Stimulated activated CD4-positive, alpha-beta T cell treated with anti-CD3 and anti-CD28 coated beads, Interleukin-4, amount 100 ng/mL, for 48 hours (primary cell): ENCODE measurements at regions not wholly inside any gene's neighbourhood (a gene's known extent, or its start where the extent isn't known, plus 50 kb on each side); places are given as distances from the start of the nearest gene placed in this dataset.
"Not testable (repeated sequence)": the region's sequence is repeated elsewhere in the genome, so short reads cannot be mapped to it uniquely, and the experiment has no call there.

Source experiments
- DNase-seq, 2 donors: peaks; one replicate each; pipeline ENCODE4 v3.0.0-alpha.2; 2020; ENCODE audit warnings: low read depth in 2 of 2

DNA sequence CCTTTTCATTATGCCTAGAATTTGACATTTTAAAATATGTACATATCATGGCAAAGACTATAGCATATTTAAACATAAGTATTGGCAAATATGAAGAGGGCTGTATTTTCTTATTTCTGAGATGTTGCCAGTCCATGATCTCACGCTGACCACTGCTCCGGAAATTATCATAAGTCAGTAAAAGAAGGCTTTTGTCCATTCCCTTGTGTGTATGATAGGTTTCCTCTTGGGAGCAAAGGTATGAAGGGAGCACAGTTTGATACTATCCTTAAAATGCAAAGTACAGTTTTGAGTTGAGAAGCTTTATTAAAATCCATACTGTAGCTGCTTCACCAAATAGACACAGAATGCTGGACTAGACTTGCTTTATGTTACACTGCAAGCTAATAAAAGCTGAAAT lies 52.6 kb upstream of the AGA start:
- DNase-seq: no peak

- not testable (repeated sequence) for DNase-seq
These were observed 53.4 kb upstream of the AGA start for GRCh38 chr4:177495626-177496025.

DNA sequence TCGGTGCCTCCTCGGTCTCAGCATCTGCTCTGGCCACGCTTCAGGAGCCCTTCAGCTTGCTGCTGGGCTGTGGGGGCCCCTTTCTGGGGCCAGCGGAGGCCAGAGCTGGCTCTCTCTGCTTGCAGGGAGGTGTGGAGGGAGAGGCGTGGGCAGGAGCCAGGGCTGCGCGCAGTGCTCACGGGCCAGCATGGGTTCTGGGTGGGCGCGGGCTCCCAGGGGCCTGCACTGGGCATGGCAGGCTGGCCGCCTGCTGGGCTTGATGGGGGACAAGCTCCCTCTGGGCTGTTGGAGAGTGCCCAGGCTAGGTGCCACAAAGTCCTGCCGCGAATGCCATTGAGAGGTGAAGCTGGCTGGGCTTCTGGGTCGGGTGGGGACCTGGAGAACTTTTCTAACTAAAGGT lies 57.3 kb upstream of the AGA start:
- no peak for DNase-seq

GRCh38 chr4:177505171-177505615 lies 63.0 kb upstream of the AGA start:
- DNase-seq: no peak

GRCh38 chr4:177508662-177509061 lies 66.4 kb upstream of the AGA start:
- no peak for DNase-seq

DNA sequence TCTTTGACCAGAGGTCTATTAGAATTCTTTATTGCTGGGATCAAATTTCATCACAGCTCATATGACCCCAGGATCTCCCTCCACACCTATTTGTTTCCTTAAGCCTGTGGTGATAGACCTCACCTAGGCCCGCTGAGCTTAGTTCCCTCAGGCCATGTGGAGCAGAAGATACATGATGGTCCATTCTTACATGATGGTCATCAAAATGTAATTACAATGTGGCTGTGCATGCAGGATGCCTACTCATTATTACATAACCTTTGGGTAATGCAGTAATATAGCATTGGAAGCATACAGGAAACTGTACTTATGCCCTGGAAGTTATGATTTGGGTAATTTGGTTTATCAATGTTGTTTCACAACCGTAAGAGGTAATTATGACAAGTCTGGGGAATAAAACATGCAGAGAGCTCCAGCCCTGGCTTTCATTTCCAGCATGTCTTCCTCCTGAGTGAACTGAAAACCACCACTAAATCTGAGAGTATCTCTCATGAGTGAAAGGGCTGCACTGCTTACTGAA lies 67.0 kb upstream of the AGA start:
- no peak for DNase-seq

- DNase-seq: no peak
These were observed 69.4 kb upstream of the AGA start for GRCh38 chr4:177511611-177512010.

DNA sequence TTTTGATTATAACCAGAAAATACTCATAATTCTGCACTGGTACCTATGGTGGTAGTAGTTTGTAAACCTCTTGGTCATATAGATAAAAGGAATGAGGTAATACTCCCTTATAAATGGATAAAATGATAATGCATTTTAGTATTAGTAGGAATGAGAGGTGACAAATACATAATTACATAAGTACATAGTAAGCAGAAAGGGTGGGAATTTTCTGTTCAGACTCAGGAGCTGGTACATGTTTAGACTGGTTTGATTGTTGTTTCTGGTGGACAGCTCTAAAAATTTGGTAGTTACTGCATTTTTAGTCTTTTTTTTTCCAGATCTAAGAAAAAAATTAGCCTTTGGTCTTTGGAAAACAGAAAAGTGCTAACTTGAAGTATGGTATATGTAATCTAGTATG lies 70.4 kb upstream of the AGA start:
- DNase-seq: no peak

DNA sequence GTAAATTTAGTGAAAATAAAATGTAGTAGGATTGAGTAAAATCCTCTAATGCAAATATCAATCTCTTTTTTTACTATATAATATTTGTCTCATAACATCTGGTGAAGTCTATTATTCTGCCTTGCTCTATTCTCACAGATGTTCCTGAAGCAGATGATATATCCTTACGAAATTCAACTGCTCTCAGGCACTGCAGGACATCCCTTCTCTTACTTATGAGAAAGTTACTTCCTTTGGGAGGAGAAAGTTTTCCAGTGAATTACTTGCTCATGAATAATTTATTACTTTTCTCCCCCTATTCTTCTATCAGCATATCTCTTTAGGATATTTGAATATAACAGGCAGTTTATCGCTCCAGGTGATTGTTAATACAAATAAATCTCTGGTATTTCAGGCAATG lies 75.6 kb upstream of the AGA start:
- DNase-seq: no peak

DNA sequence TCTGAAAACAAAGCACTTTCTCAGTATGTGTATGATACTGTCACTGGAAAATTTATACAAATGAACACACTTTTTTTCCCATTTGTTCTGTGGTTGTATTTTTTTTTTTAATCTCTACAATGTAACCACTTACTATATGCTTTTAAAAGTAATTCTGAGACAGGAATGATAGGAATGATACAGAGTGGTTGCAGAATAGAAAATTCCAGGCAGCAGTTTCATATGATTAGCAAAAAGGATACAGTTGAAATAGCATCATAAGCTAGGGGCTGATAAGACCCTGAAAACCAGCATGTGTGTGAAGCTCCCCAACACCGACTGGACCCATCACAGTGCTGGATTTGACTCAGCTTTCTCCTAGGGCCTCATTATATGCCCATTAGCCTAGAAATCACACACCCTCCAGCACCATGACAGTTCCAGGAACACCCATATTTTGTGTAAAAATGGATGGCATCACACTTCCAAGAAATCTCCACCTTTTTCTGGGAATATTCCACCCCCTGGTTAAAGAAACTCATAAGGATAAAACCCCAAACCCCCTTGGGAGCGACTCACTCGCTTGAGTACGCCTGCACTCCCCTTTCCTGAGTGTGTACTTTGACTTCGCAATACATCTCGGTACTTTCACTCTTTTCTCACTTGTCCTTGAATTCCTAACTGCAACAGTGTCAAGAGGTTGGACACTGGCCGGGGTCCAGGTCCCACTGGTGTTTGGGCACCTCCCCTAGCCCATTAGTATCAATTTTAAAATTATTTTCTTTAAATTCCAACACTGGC lies 77.4 kb upstream of the AGA start:
- no peak for DNase-seq

DNA sequence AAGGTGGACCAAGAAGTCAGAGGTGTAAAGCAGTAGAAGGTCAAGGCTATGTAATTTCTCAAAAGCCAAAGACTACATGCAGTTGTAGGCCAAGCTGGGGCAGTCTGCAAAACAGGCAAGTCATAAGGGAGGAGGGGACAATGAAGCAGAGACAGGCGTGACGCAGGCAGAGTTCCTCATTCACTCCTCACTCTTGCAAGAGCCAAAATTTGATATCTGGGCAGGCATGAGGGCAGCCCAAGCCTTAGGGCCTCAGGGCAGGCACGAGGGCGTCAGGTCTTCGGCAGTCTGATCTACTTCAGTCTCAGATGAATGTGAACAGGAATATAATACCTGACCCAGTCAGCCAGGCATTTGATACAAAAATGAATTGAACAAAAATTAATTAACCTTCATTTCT lies 86.4 kb upstream of the AGA start:
- DNase-seq: no peak

DNA sequence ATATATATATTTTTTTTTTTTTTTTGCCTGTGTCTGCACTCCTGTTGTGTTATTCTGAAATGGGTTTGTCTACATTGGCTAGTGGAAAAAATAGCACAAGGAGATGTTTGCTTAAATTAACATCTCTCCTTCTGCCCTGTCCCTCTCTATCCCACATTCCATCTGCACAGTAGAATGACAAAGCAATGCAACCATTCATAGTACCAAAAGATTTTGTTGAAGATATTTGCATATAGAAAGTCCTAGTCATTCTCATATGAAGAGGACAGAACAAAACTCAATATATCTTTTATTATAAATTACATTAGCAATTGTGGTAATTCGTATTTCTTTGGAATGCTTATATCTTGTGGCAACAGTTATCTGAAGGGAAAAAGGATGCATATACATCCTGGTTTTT lies 88.3 kb upstream of the AGA start:
- DNase-seq: no peak

DNA sequence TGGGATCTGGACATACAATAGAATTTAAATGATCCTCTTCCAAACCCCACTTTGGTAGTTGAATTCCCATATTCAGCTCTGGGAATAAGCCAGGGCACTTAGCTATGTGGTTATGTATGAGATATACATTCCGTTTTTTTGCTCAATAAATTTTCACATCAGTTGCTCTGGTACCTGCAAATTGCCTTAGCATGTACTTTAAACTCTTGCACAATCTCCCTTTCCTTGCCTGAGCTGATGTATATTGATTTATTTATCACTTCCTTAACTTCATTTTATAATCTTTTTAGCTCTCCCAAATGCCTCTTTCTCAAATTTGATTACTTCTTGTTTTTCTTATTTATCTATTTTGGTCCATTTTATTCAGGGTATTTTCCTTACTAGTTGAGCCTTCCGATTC lies 90.1 kb upstream of the AGA start:
- no peak for DNase-seq

GRCh38 chr4:177534841-177535240 lies 92.6 kb upstream of the AGA start:
- not testable (repeated sequence) for DNase-seq

DNA sequence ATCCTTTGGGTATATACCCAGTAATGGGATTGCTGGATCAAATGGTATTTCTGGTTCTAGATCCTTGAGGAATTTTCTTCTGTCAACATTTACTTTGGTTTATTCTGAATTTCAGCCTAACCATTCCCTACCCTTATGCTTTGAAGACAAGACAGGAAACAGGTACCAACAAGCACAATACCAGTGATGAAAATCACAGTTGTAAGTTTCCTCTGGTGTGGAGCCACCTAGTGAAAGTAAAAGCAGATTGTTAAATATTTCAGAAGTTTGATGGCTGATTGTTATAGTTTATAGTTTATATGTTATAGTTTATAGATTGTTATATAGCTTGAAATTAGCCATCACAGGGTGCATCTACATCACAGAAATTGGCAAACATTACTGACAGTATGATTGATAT lies 104.5 kb upstream of the AGA start:
- no peak for DNase-seq

DNA sequence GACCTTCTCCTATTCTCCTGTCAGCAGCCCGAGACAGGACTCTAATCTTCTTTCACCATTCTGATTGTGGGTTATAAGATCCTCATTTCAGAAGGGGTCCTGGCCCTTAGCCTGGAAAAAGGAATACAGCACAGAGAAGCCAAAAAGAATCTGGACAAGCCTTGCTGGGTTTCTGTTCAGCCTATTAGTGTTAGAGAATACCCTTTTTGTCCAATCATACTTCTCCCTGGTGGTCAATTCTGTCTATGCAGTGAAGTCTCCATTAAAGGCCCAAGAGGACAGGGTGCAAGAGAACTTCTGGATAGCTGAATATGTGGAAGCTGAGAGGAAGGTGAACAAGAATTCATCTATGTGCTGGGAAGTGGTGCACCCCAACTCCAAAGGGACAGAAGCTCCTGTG lies 105.7 kb upstream of the AGA start:
- DNase-seq: no peak

DNA sequence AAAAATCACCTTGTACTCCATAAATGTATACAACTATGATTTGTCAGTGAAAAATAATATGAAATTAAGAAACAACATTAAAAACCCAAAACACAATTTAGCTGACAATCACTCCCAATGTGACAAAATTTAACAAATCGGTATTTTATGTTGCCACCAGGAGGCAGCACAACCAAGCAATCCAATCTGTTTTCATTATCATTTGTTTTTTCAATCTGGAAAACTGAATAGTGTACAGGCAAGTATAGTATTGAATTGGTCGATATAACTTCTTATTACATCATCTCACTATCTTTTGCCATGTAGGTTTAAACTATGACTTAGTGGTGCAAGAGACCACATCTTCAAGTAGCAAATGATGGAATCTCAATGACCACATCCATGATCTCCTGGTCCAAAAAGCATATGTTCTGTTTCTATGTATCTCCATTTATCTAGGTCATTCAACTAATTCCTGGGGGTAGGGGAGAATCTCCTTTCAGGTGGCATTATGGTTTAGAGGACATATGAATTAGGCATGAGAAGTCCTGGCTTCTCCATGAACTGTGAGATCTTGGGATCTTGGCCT lies 112.9 kb upstream of the AGA start:
- peak; percentile 11 to 13 for DNase-seq

DNA sequence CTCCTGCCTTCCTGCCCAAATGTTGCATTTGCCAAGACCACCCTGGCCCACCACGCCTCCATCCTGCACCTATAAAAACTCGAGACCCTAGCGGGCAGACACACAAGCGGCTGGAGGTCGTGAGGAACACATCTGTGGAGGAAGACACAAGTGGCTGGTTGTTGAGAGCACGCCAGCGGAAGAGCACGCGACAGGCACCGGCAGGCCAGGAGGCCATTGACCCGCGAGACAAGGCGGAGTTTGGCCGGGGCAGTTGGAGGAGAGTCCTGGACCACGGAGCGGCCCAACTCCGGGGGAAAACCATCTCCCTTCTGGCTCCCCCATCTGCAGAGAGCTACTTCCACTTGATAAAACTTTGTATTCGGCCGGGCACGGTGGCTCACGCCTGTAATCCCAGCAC lies 115.2 kb upstream of the AGA start:
- no peak for DNase-seq

GRCh38 chr4:177558995-177559394 lies 116.8 kb upstream of the AGA start:
- DNase-seq: no peak

GRCh38 chr4:177562163-177562562 lies 119.9 kb upstream of the AGA start:
- DNase-seq: no peak

DNA sequence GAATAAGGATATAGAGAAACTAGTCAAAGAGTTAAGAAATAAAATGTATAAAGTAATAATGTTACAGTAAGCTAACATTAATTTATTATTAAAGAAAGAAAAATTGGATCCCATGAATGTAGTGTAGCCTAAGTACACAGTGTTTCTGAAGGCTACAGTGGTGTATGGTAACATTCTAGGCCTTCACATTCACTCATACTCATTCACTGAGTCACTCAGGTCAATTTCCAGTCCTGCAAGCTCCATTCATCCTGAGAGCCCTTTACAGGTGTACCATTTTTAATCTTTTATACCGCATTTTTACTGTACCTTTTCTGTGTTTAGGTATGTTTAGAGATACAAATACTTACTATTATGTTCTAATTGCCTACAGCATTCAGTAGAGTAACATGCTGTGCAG lies 120.6 kb upstream of the AGA start:
- no peak for DNase-seq

- DNase-seq: no peak
These were observed 124.5 kb upstream of the AGA start for GRCh38 chr4:177566691-177567090.

- DNase-seq: no peak
These were observed 126.7 kb upstream of the AGA start for GRCh38 chr4:177568931-177569330.

DNA sequence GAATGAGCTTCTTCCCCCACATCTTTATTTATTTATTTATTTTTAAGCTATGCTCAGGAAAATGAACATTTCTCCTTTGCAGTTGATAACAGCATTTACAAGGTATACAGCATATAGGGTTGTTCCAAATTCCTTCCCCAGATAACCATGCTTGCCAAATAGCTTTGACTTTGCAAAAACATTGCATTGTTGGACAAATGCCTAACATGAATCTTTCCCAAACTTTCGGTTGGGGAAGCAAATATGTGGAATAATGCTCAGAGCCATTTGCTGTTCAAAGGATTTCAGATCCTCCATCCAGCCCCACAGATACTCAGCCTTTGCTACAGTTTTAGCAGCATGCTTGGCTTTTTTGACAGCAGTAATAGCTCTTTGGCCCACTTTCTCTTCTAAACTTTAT lies 127.2 kb upstream of the AGA start:
- DNase-seq: no peak
